GM12873 (cell line): ENCODE measurements at regions not wholly inside any gene's neighbourhood (a gene's known extent, or its start where the extent isn't known, plus 50 kb on each side); places are given as distances from the start of the nearest gene placed in this dataset.

Source experiments
- CTCF ChIP-seq: IDR thresholded peaks from 2 replicates; pipeline ENCODE4 v1.5.1; 2012; ENCODE audit warnings: low read depth, mild to moderate bottlenecking, moderate library complexity, low read length, control low read depth; ENCODE audit not compliant: insufficient read depth; ENCODE audit errors: missing control alignments

- TF ChIP-seq CTCF: no peak
Observed at GRCh38 chr12:61490526-61491498, 769.4 kb upstream of the USP15 start.

GRCh38 chr12:61502179-61502578 lies 758.0 kb upstream of the USP15 start:
- no peak for TF ChIP-seq CTCF

GRCh38 chr12:61504396-61505080 lies 755.7 kb upstream of the USP15 start:
- TF ChIP-seq CTCF: no peak

- no peak for TF ChIP-seq CTCF
Observed at GRCh38 chr12:61513499-61513898, 746.7 kb upstream of the USP15 start.

GRCh38 chr12:61514016-61514415 lies 746.2 kb upstream of the USP15 start:
- TF ChIP-seq CTCF: no peak

- TF ChIP-seq CTCF: no peak
Observed at GRCh38 chr12:61521258-61521657, 738.9 kb upstream of the USP15 start.

- no peak for TF ChIP-seq CTCF
Observed at GRCh38 chr12:61523276-61523992, 736.8 kb upstream of the USP15 start.
